ENCODE measurements at regions not wholly inside any gene's neighbourhood (a gene's known extent, or its start where the extent isn't known, plus 50 kb on each side); places are given as distances from the start of the nearest gene placed in this dataset.

DNA sequence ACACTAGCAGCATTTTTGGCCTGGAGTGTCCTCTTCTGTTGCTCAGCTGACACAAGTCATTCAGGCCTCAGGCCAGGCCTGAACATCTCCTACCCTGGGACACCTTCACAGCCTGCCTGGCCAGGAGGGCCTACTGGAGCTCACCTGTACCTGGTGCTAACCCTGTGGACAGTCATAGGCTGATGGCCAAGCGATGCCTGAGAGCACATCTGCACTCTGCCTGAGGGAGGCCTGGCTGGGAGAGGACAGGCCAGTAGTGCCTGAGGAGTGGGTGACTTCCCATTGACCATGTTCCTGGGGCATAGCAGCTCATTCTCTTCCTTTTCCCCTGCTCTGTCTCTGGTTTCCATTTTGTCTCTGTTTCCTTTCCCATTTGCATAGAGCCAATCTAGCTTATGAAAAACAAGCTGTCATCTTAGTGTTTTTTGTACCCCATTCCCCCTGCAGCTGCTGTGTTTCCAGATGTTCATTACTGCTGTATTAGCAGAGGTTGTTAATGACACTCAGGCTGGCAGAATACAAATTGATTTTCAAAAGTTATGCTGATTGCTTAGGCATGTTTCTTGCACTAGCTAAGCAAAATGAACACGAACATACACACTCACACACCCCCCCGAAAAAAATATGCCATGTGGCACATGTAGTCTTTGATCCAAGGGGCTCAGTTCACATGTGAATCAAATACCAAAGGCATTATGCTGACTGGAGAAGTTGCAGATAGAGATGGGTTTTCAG is 149.7 kb upstream of the HS6ST1 start:
- TF ChIP-seq CTCF (IDR thresholded peaks at IDR 0.05) (no peak), POLR2A (IDR thresholded peaks at IDR 0.05) (no peak), EP300 (IDR thresholded peaks at IDR 0.05) (no peak)

Data from ovary (tissue), 3 donors.